HG03558 (cell line): ENCODE measurements at regions not wholly inside any gene's neighbourhood (a gene's known extent, or its start where the extent isn't known, plus 50 kb on each side); places are given as distances from the start of the nearest gene placed in this dataset.
"Not testable (repeated sequence)": the region's sequence is repeated elsewhere in the genome, so short reads cannot be mapped to it uniquely, and the experiment has no call there.

Experiments used
- ATAC-seq: cut with Tn5 transposase; IDR thresholded peaks from one replicate; pipeline ENCODE4 v1.9.1; 2021; ENCODE audit warnings: moderate number of reproducible peaks; ENCODE audit not compliant: unreplicated experiment; ENCODE audit errors: extremely low read depth

GRCh38 chr11:33974804-33975203, 76.7 kb upstream of the CAPRIN1 start:
- ATAC-seq: no peak

- not testable (repeated sequence) for ATAC-seq
These were observed 79.7 kb upstream of the LMO2 start for GRCh38 chr11:33971530-33971929.

GRCh38 chr11:33970984-33971466, 79.1 kb upstream of the LMO2 start:
- no peak for ATAC-seq

GRCh38 chr11:33967451-33967850, 75.6 kb upstream of the LMO2 start:
- ATAC-seq: no peak

GRCh38 chr11:33965032-33965431, 73.2 kb upstream of the LMO2 start:
- ATAC-seq: no peak

GRCh38 chr11:33959855-33960400, 68.1 kb upstream of the LMO2 start:
- no peak for ATAC-seq

- ATAC-seq: no peak
These were observed 65.5 kb upstream of the LMO2 start for GRCh38 chr11:33957304-33957917.

GRCh38 chr11:33956611-33957010, 64.7 kb upstream of the LMO2 start:
- ATAC-seq: no peak

GRCh38 chr11:33953289-33953688, 61.4 kb upstream of the LMO2 start:
- no peak for ATAC-seq

- no peak for ATAC-seq
These were observed 60.9 kb upstream of the LMO2 start for GRCh38 chr11:33952805-33953204.

- ATAC-seq: no peak
These were observed 57.5 kb upstream of the LMO2 start for GRCh38 chr11:33949252-33949913.

- no peak for ATAC-seq
These were observed 56.6 kb upstream of the LMO2 start for GRCh38 chr11:33948494-33948893.

- ATAC-seq: not testable (repeated sequence)
These were observed 56.0 kb upstream of the LMO2 start for GRCh38 chr11:33947918-33948317.

GRCh38 chr11:33946930-33947329, 55.1 kb upstream of the LMO2 start:
- no peak for ATAC-seq

GRCh38 chr11:33945481-33946268, 53.8 kb upstream of the LMO2 start:
- no peak for ATAC-seq

- ATAC-seq: no peak
These were observed 53.0 kb upstream of the LMO2 start for GRCh38 chr11:33944693-33945424.

- ATAC-seq: no peak
These were observed 52.4 kb upstream of the LMO2 start for GRCh38 chr11:33944345-33944692.

GRCh38 chr11:33942954-33943353, 51.1 kb upstream of the LMO2 start:
- ATAC-seq: peak; percentile 53

- ATAC-seq: no peak
These were observed 49.8 kb upstream of the LMO2 start for GRCh38 chr11:33941637-33942160.
